Liver (tissue), 8 donors: ENCODE measurements at regions not wholly inside any gene's neighbourhood (a gene's known extent, or its start where the extent isn't known, plus 50 kb on each side); places are given as distances from the start of the nearest gene placed in this dataset.

ENCODE experiments used
- DNase-seq: peaks from one replicate; pipeline ENCODE4 v3.0.0-alpha.2; 2017; ENCODE audit warnings: low spot score
- H3K27ac ChIP-seq, 2 donors: one replicate each; pipeline ENCODE4 v1.7.0; 2013; ENCODE audit warnings: inconsistent platforms in 2 of 2, low read length in 2 of 2, control low read depth in 1 of 2, low read depth in 1 of 2, mild to moderate bottlenecking in 1 of 2
- H3K27me3 ChIP-seq, 4 donors: one replicate each; pipeline versions ENCODE4 v1.6.1 to v1.7.0; 2013; ENCODE audit warnings: low read length in 3 of 4, inconsistent platforms in 1 of 4, mild to moderate bottlenecking in 1 of 4, moderate library complexity in 1 of 4; ENCODE audit not compliant: control insufficient read depth in 4 of 4, insufficient read depth in 4 of 4
- H3K36me3 ChIP-seq, 4 donors: one replicate each; pipeline versions ENCODE4 v1.6.1 to v1.7.0; 2013; ENCODE audit warnings: low read length in 3 of 4, mild to moderate bottlenecking in 3 of 4, low read depth in 1 of 4, moderate library complexity in 1 of 4; ENCODE audit not compliant: control insufficient read depth in 4 of 4, insufficient read depth in 3 of 4
- H3K4me1 ChIP-seq, 4 donors: one replicate each; pipeline versions ENCODE4 v1.6.1 to v1.7.0; 2013; ENCODE audit warnings: low read length in 3 of 4, mild to moderate bottlenecking in 3 of 4, moderate library complexity in 1 of 4; ENCODE audit not compliant: control insufficient read depth in 4 of 4, insufficient read depth in 4 of 4
- H3K4me3 ChIP-seq, 3 donors: one replicate each; pipeline versions ENCODE4 v1.6.1 to v1.7.0; 2013; ENCODE audit warnings: low read length in 3 of 3, control low read depth in 1 of 3, low read depth in 1 of 3, mild to moderate bottlenecking in 1 of 3
- H3K9ac ChIP-seq, 2 donors: one replicate each; pipeline ENCODE4 v1.7.0; 2013; ENCODE audit warnings: low read length in 2 of 2, mild to moderate bottlenecking in 2 of 2, moderate library complexity in 2 of 2, control low read depth in 1 of 2, low read depth in 1 of 2
- H3K9me3 ChIP-seq, 4 donors: one replicate each; pipeline versions ENCODE4 v1.6.1 to v1.7.0; 2013; ENCODE audit warnings: low read length in 3 of 4; ENCODE audit not compliant: control insufficient read depth in 4 of 4
- EGR1 ChIP-seq, 2 donors: IDR thresholded peaks; 2 replicates each; pipeline ENCODE4 v1.6.1; 2016 to 2018; ENCODE audit warnings: antibody characterized with exemption in 2 of 2, low read depth in 2 of 2
- FOXA2 ChIP-seq: IDR thresholded peaks from 2 replicates; pipeline ENCODE4 v1.6.1; 2016; ENCODE audit warnings: antibody characterized with exemption
- HNF4A ChIP-seq, 2 donors: conservative IDR thresholded peaks; 2 replicates each; pipeline ENCODE4 v1.6.1; 2016; ENCODE audit warnings: antibody characterized with exemption in 2 of 2, mild to moderate bottlenecking in 2 of 2
- JUND ChIP-seq, 2 donors: IDR thresholded peaks; 2 replicates each; pipeline ENCODE4 v1.6.1; 2016; ENCODE audit warnings: antibody characterized with exemption in 2 of 2
- NR2F2 ChIP-seq: IDR thresholded peaks from 2 replicates; pipeline ENCODE4 v1.6.1; 2016; ENCODE audit warnings: antibody characterized with exemption
- RAD21 ChIP-seq, 2 donors: IDR thresholded peaks; 2 replicates each; pipeline ENCODE4 v1.6.1; 2016; ENCODE audit warnings: antibody characterized with exemption in 2 of 2, mild to moderate bottlenecking in 2 of 2
- SP1 ChIP-seq: IDR thresholded peaks from 2 replicates; pipeline ENCODE4 v1.6.1; 2018; ENCODE audit warnings: antibody characterized with exemption, mild to moderate bottlenecking
- YY1 ChIP-seq: IDR thresholded peaks from 2 replicates; pipeline ENCODE4 v1.6.1; 2016; ENCODE audit warnings: antibody characterized with exemption, mild to moderate bottlenecking
- WGBS: extraction: QIAGEN DNeasy Blood & Tissue Kit; methylation state at CpG from one replicate; pipeline ENCODE4 v1.1.7; 2013; 5-methylcytosine and 5-hydroxymethylcytosine counted together
- TF ChIP-seq, protein P1 (sequence below): IDR thresholded peaks from 2 replicates; pipeline ENCODE4 v1.6.1; 2016; ENCODE audit warnings: antibody characterized with exemption
- TF ChIP-seq, protein P2 (sequence below): fragments of 150-350 bp; IDR thresholded peaks from 2 replicates; pipeline ENCODE4 v1.5.1; 2017; ENCODE audit warnings: improper control_type of control experiment, low read depth, low read length; ENCODE audit not compliant: missing input control
- TF ChIP-seq, protein P3 (sequence below): IDR thresholded peaks from 2 replicates; pipeline ENCODE4 v1.6.1; 2016; ENCODE audit warnings: antibody characterized with exemption
- TF ChIP-seq, protein P4 (sequence below): IDR thresholded peaks from 2 replicates; pipeline ENCODE4 v1.6.1; 2016; ENCODE audit warnings: antibody characterized with exemption
- donor health status: healthy.
- donor health status: healthy.
- donor health status: healthy.
- donor health status: healthy.
- donor health status: healthy.

- no peaks in the 10 kb centered on the region for H3K36me3 ChIP-seq
- TF ChIP-seq YY1 (no peak), RAD21 (IDR thresholded peaks at IDR 0.05) (no peak), JUND (IDR thresholded peaks at IDR 0.05) (no peak), FOXA2 (no peak), EGR1 (IDR thresholded peaks at IDR 0.05; ENCODE audit: low read depth in 2 of 2) (no peak), NR2F2 (no peak), SP1 (no peak)
- TF ChIP-seq, protein P1, sequence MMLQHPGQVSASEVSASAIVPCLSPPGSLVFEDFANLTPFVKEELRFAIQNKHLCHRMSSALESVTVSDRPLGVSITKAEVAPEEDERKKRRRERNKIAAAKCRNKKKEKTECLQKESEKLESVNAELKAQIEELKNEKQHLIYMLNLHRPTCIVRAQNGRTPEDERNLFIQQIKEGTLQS, result no peak
- TF ChIP-seq, protein P2, sequence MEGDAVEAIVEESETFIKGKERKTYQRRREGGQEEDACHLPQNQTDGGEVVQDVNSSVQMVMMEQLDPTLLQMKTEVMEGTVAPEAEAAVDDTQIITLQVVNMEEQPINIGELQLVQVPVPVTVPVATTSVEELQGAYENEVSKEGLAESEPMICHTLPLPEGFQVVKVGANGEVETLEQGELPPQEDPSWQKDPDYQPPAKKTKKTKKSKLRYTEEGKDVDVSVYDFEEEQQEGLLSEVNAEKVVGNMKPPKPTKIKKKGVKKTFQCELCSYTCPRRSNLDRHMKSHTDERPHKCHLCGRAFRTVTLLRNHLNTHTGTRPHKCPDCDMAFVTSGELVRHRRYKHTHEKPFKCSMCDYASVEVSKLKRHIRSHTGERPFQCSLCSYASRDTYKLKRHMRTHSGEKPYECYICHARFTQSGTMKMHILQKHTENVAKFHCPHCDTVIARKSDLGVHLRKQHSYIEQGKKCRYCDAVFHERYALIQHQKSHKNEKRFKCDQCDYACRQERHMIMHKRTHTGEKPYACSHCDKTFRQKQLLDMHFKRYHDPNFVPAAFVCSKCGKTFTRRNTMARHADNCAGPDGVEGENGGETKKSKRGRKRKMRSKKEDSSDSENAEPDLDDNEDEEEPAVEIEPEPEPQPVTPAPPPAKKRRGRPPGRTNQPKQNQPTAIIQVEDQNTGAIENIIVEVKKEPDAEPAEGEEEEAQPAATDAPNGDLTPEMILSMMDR, result no peak
- TF ChIP-seq, protein P3, sequence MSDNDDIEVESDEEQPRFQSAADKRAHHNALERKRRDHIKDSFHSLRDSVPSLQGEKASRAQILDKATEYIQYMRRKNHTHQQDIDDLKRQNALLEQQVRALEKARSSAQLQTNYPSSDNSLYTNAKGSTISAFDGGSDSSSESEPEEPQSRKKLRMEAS, result no peak
- TF ChIP-seq, protein P4, sequence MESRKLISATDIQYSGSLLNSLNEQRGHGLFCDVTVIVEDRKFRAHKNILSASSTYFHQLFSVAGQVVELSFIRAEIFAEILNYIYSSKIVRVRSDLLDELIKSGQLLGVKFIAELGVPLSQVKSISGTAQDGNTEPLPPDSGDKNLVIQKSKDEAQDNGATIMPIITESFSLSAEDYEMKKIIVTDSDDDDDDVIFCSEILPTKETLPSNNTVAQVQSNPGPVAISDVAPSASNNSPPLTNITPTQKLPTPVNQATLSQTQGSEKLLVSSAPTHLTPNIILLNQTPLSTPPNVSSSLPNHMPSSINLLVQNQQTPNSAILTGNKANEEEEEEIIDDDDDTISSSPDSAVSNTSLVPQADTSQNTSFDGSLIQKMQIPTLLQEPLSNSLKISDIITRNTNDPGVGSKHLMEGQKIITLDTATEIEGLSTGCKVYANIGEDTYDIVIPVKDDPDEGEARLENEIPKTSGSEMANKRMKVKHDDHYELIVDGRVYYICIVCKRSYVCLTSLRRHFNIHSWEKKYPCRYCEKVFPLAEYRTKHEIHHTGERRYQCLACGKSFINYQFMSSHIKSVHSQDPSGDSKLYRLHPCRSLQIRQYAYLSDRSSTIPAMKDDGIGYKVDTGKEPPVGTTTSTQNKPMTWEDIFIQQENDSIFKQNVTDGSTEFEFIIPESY, result no peak
- no peaks in the 10 kb centered on the region for H3K9me3 ChIP-seq
- no peak overlapping the region for H3K27ac ChIP-seq
- WGBS, result 90% methylated on average over 4 of the region's 4 CpGs
- no peak overlapping the region for H3K4me3 ChIP-seq
- no peaks in the 10 kb centered on the region for H3K4me1 ChIP-seq
- DNase-seq, result no peak
- H3K27me3 ChIP-seq, result no peaks in the 10 kb centered on the region
- H3K9ac ChIP-seq, result no peak overlapping the region
Observed at GRCh38 chr3:164572436-164572835, 505.9 kb downstream of the SI start.

DNA sequence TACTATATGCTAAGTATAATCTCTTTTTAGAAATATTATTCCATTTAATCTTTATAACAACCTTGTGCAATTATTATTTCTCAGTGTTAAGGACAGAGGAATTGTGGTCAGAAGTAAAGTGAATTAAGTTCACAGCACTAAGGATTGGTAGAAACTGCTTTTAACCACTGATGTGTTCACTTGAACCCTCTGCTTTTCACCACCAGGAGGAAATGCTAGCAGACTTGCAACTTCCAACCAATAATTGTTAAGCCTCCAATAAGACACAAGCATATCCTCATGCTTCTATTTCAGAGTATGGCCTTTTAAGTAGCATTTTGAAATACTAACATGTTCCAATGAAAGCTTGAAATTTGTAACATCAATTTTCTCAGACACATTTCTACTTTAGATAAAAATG, 527.4 kb downstream of the SI start:
- H3K9ac ChIP-seq, result no peak overlapping the region
- no peaks in the 10 kb centered on the region for H3K4me1 ChIP-seq
- no peaks in the 10 kb centered on the region for H3K36me3 ChIP-seq
- TF ChIP-seq HNF4A (conservative IDR thresholded peaks at IDR 0.05), result no peak
- TF ChIP-seq, protein P2, result no peak
- TF ChIP-seq, protein P4, result no peak
- TF ChIP-seq, protein P1, result no peak
- no peaks in the 10 kb centered on the region for H3K27me3 ChIP-seq
- no peak overlapping the region for H3K4me3 ChIP-seq
- H3K27ac ChIP-seq, result no peak overlapping the region
- H3K9me3 ChIP-seq, result no peaks in the 10 kb centered on the region
- no peak for DNase-seq
